ENCODE measurements at regions not wholly inside any gene's neighbourhood (a gene's known extent, or its start where the extent isn't known, plus 50 kb on each side); places are given as distances from the start of the nearest gene placed in this dataset.

- TF ChIP-seq CTCF (conservative IDR thresholded peaks at IDR 0.05; ENCODE audit: low read length): no peak
- TF ChIP-seq EZH2phosphoT487 (IDR thresholded peaks at IDR 0.05; ENCODE audit: borderline replicate concordance): no peak
- H4K20me1 ChIP-seq (ENCODE audit: insufficient read depth, low read length, poor library complexity, severe bottlenecking): no peaks in the 10 kb centered on the region
- no peaks in the 10 kb centered on the region for H3K27me3 ChIP-seq (ENCODE audit: insufficient read depth, low read length, poor library complexity, severe bottlenecking)
- no peak overlapping the region for H3K9ac ChIP-seq (ENCODE audit: low read depth, low read length, poor library complexity, severe bottlenecking)
- no peak overlapping the region for H3K4me2 ChIP-seq (ENCODE audit: low read depth, low read length, poor library complexity, severe bottlenecking)
- H3K4me3 ChIP-seq (ENCODE audit: low read length, poor library complexity, severe bottlenecking): no peak overlapping the region
- H3K4me1 ChIP-seq (ENCODE audit: insufficient read depth, low read length, poor library complexity, severe bottlenecking): no peaks in the 10 kb centered on the region
- no peaks in the 10 kb centered on the region for H3K9me2 ChIP-seq (replicated peaks; ENCODE audit: low read depth, low read length)
- H3K36me3 ChIP-seq (ENCODE audit: insufficient read depth, low read length): no peaks in the 10 kb centered on the region
- no peak overlapping the region for H2AFZ ChIP-seq (ENCODE audit: low read length)
- H3F3A ChIP-seq (ENCODE audit: low read depth): no peaks in the 10 kb centered on the region
- no peaks in the 10 kb centered on the region for H3K79me2 ChIP-seq (ENCODE audit: insufficient read depth, low read length)
- no peaks in the 10 kb centered on the region; the same call in 1 of the 2 replicates for H3K9me3 ChIP-seq (ENCODE audit: insufficient read depth, low read depth, low read length)
These were observed 184.0 kb downstream of the SOX9 start for GRCh38 chr17:72304859-72305258.

GRCh38 chr17:72305472-72305871 lies 184.7 kb downstream of the SOX9 start:
- H3K27me3 ChIP-seq (ENCODE audit: insufficient read depth, low read length, poor library complexity, severe bottlenecking): no peaks in the 10 kb centered on the region
- TF ChIP-seq EZH2phosphoT487 (IDR thresholded peaks at IDR 0.05; ENCODE audit: borderline replicate concordance): no peak
- TF ChIP-seq CTCF (conservative IDR thresholded peaks at IDR 0.05; ENCODE audit: low read length): no peak
- H4K20me1 ChIP-seq (ENCODE audit: insufficient read depth, low read length, poor library complexity, severe bottlenecking): no peaks in the 10 kb centered on the region
- no peaks in the 10 kb centered on the region for H3K36me3 ChIP-seq (ENCODE audit: insufficient read depth, low read length)
- no peak overlapping the region for H3K4me3 ChIP-seq (ENCODE audit: low read length, poor library complexity, severe bottlenecking)
- H3K9me2 ChIP-seq (replicated peaks; ENCODE audit: low read depth, low read length): no peaks in the 10 kb centered on the region
- no peaks in the 10 kb centered on the region for H3K4me1 ChIP-seq (ENCODE audit: insufficient read depth, low read length, poor library complexity, severe bottlenecking)
- no peak overlapping the region for H3K4me2 ChIP-seq (ENCODE audit: low read depth, low read length, poor library complexity, severe bottlenecking)
- H3F3A ChIP-seq (ENCODE audit: low read depth): no peaks in the 10 kb centered on the region
- H3K9ac ChIP-seq (ENCODE audit: low read depth, low read length, poor library complexity, severe bottlenecking): no peak overlapping the region
- H3K79me2 ChIP-seq (ENCODE audit: insufficient read depth, low read length): no peaks in the 10 kb centered on the region
- no peak overlapping the region for H2AFZ ChIP-seq (ENCODE audit: low read length)
- no peaks in the 10 kb centered on the region; the same call in 1 of the 2 replicates for H3K9me3 ChIP-seq (ENCODE audit: insufficient read depth, low read depth, low read length)

GRCh38 chr17:72306037-72306436 lies 185.2 kb downstream of the SOX9 start:
- Histone ChIP-seq H3K4me1 (ENCODE audit: insufficient read depth, low read length, poor library complexity, severe bottlenecking) (no peaks in the 10 kb centered on the region), H4K20me1 (ENCODE audit: insufficient read depth, low read length, poor library complexity, severe bottlenecking) (no peaks in the 10 kb centered on the region), H3K9me3 (ENCODE audit: insufficient read depth, low read depth, low read length) (no peaks in the 10 kb centered on the region; the same call in 1 of the 2 replicates), H3K27me3 (ENCODE audit: insufficient read depth, low read length, poor library complexity, severe bottlenecking) (no peaks in the 10 kb centered on the region), H3K4me2 (ENCODE audit: low read depth, low read length, poor library complexity, severe bottlenecking) (no peak overlapping the region), H3K36me3 (ENCODE audit: insufficient read depth, low read length) (no peaks in the 10 kb centered on the region), H3K9me2 (replicated peaks; ENCODE audit: low read depth, low read length) (no peaks in the 10 kb centered on the region), H2AFZ (ENCODE audit: low read length) (no peak overlapping the region), H3K9ac (ENCODE audit: low read depth, low read length, poor library complexity, severe bottlenecking) (no peak overlapping the region), H3F3A (ENCODE audit: low read depth) (no peaks in the 10 kb centered on the region), H3K4me3 (ENCODE audit: low read length, poor library complexity, severe bottlenecking) (no peak overlapping the region), H3K79me2 (ENCODE audit: insufficient read depth, low read length) (no peaks in the 10 kb centered on the region)
- no peak for TF ChIP-seq CTCF (conservative IDR thresholded peaks at IDR 0.05; ENCODE audit: low read length)

All from Loucy (cell line).